Lung (tissue), 11 donors: ENCODE measurements at regions not wholly inside any gene's neighbourhood (a gene's known extent, or its start where the extent isn't known, plus 50 kb on each side); places are given as distances from the start of the nearest gene placed in this dataset.

Source experiments
- ATAC-seq: fragments of 200-7000 bp; cut with Tn5 transposase; one replicate; pipeline ENCODE4 v1.9.1; 2020; ENCODE audit warnings: moderate number of reproducible peaks; ENCODE audit not compliant: insufficient read depth, low FRiP score
- DNase-seq, 3 donors: peaks; one replicate each; pipeline ENCODE4 v3.0.0-alpha.2; 2013 to 2017
- H3K27ac ChIP-seq, 2 donors: one replicate each; pipeline ENCODE4 v1.5.1; 2013; ENCODE audit warnings: mild to moderate bottlenecking in 2 of 2, moderate library complexity in 2 of 2, control low read depth in 1 of 2, inconsistent platforms in 1 of 2, low read depth in 1 of 2, low read length in 1 of 2
- H3K27me3 ChIP-seq, 3 donors: one replicate each; pipeline ENCODE4 v1.5.1; 2013; ENCODE audit warnings: low read length in 2 of 3; ENCODE audit not compliant: control insufficient read depth in 3 of 3, insufficient read depth in 3 of 3
- H3K36me3 ChIP-seq, 4 donors: one replicate each; pipeline ENCODE4 v1.5.1; 2013; ENCODE audit warnings: low read length in 4 of 4, mild to moderate bottlenecking in 1 of 4, moderate library complexity in 1 of 4; ENCODE audit not compliant: control insufficient read depth in 4 of 4, insufficient read depth in 4 of 4
- H3K4me1 ChIP-seq, 5 donors: one replicate each; pipeline ENCODE4 v1.5.1; 2013; ENCODE audit warnings: low read length in 5 of 5, mild to moderate bottlenecking in 2 of 5, moderate library complexity in 1 of 5; ENCODE audit not compliant: control insufficient read depth in 5 of 5, insufficient read depth in 5 of 5
- H3K4me3 ChIP-seq: one replicate; pipeline ENCODE4 v1.5.1; 2013; ENCODE audit warnings: mild to moderate bottlenecking, control low read depth, moderate library complexity
- H3K9ac ChIP-seq, 2 donors: one replicate each; pipeline ENCODE4 v1.5.1; 2013; ENCODE audit warnings: low read length in 2 of 2, control low read depth in 1 of 2; ENCODE audit not compliant: insufficient read depth in 1 of 2
- H3K9me3 ChIP-seq, 4 donors: one replicate each; pipeline ENCODE4 v1.5.1; 2013; ENCODE audit warnings: low read length in 3 of 4, mild to moderate bottlenecking in 1 of 4, moderate library complexity in 1 of 4; ENCODE audit not compliant: control insufficient read depth in 4 of 4, insufficient read depth in 3 of 4
- WGBS, 2 donors: extraction: QIAGEN DNeasy Blood & Tissue Kit; methylation state at CpG; one replicate each; pipeline ENCODE4 v1.1.7; 2013; 5-methylcytosine and 5-hydroxymethylcytosine counted together
- TF ChIP-seq, protein P1 (sequence below): IDR thresholded peaks from 2 replicates; pipeline ENCODE4 v1.5.1; 2012; ENCODE audit warnings: mild to moderate bottlenecking; ENCODE audit errors: control extremely low read depth, extremely low read depth
- donor health status: control.
- donor health status: control.
- donor health status: Bipolar disorder and iron deficiency.
- donor health status: healthy.
- donor health status: DM: yes; HTN: yes; CAD: no.

DNA sequence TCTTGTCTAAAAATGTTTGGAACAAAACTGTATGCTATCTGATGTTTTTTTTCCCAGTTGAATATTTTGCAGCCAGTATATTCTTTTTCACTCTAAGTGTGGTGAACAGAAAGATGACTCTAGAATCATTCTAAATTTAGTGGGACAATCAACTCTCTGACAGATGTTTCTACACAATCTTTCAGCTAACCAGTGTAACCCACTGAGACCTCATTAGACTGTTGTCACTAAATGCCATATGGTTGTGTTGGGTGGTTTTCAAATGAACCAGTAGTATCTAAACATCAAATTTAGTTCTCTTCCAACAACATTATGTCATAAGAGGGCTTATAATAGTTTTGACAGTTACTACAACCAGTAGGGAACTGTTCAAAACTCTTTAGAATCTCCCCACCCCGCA, 129.6 kb upstream of the PRLR start:
- Histone ChIP-seq H3K27ac (no peak overlapping the region), H3K9ac (no peak overlapping the region)
- 81 to 89% methylated on average over 1 of the region's 1 CpG for WGBS, 2 donors

DNA sequence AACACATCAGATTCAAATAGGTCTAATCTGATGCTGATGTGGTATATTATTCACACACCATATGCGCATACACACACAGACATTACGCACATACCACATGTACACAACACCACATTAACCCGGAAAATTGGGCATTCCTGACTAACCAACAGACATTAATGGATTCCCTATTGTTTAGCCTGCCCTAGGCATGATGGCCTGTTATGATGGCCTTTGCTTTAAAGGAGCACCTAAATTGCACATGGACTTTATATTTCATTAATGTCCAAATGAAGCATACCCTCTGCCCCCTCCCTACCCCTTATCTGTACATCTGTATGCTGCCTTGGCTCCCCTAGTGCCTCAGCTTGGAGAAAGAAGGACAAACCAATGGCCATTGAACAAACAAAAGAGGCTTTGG, 127.7 kb upstream of the PRLR start:
- TF ChIP-seq, protein P1, sequence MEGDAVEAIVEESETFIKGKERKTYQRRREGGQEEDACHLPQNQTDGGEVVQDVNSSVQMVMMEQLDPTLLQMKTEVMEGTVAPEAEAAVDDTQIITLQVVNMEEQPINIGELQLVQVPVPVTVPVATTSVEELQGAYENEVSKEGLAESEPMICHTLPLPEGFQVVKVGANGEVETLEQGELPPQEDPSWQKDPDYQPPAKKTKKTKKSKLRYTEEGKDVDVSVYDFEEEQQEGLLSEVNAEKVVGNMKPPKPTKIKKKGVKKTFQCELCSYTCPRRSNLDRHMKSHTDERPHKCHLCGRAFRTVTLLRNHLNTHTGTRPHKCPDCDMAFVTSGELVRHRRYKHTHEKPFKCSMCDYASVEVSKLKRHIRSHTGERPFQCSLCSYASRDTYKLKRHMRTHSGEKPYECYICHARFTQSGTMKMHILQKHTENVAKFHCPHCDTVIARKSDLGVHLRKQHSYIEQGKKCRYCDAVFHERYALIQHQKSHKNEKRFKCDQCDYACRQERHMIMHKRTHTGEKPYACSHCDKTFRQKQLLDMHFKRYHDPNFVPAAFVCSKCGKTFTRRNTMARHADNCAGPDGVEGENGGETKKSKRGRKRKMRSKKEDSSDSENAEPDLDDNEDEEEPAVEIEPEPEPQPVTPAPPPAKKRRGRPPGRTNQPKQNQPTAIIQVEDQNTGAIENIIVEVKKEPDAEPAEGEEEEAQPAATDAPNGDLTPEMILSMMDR, result no peak
- Histone ChIP-seq H3K9ac (no peak overlapping the region), H3K4me1 (no peaks in the 10 kb centered on the region), H3K36me3 (no peaks in the 10 kb centered on the region), H3K9me3 (peaks cover 0 to 11% (median 0%) of the 10 kb centered on the region in 4 donors), H3K4me3 (no peak overlapping the region), H3K27me3 (no peaks in the 10 kb centered on the region), H3K27ac (no peak overlapping the region)
- WGBS, 2 donors, result 97 to 99% methylated on average over 3 of the region's 3 CpGs
- ATAC-seq, result no peak
- DNase-seq, result no peak

More for the DNA sequence above, 129.6 kb upstream of the PRLR start:
- no peaks in the 10 kb centered on the region for H3K36me3 ChIP-seq
- TF ChIP-seq, protein P1, result no peak
- no peaks in the 10 kb centered on the region for H3K27me3 ChIP-seq
- no peak overlapping the region for H3K4me3 ChIP-seq
- no peaks in the 10 kb centered on the region for H3K4me1 ChIP-seq
- H3K9me3 ChIP-seq, result no peaks in the 10 kb centered on the region
- DNase-seq (no peak), ATAC-seq (no peak)

DNA sequence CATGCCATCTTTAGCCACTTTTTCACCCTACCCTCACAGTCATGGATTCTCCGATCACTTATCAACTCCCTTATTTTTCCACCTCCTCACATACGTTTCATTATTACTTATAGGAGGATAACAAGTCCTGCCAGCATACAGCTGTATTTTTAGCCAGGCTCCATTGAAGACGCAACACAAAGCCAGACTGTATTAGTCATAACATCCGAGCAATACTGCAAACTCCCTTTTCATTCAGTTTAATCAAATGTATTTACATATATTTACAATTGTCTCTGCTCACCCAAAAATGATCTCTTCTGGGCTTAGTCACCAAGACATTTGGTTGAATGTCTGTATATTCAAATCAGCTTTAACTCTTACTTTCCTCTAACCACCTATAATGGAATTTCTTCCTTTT, 126.4 kb upstream of the PRLR start:
- H3K9ac ChIP-seq, result no peak overlapping the region
- peaks cover 0 to 11% (median 0%) of the 10 kb centered on the region in 4 donors for H3K9me3 ChIP-seq
- no peak for ATAC-seq
- TF ChIP-seq, protein P1, result no peak
- H3K4me1 ChIP-seq, result no peaks in the 10 kb centered on the region
- H3K4me3 ChIP-seq, result no peak overlapping the region
- no peaks in the 10 kb centered on the region for H3K36me3 ChIP-seq
- H3K27ac ChIP-seq, result no peak overlapping the region
- 92 to 93% methylated on average over 4 of the region's 4 CpGs for WGBS, 2 donors
- no peak for DNase-seq
- H3K27me3 ChIP-seq, result no peaks in the 10 kb centered on the region

DNA sequence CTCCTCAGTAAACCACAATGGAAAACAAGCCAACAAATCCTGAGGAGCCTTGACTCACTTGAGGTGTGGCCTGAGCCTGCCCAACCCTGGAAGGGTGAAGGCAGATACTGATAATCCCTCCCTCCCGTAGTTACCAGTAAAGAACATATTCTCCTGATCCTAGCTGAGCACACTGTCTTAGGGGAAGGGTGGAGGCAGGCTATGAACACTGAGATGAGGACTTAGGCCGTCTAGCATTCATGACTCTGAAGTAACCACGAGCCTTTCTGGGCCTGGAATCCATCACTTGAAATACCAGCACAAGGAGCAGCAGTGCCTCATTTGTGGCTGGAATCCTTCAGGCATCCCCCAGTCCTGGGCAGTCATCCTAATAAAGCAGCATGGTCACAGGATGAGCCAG, 124.5 kb upstream of the PRLR start:
- H3K27me3 ChIP-seq, result no peaks in the 10 kb centered on the region
- DNase-seq (no peak), ATAC-seq (no peak)
- TF ChIP-seq, protein P1, result no peak
- no peak overlapping the region for H3K4me3 ChIP-seq
- no peak overlapping the region for H3K27ac ChIP-seq
- H3K36me3 ChIP-seq, result no peaks in the 10 kb centered on the region
- 53 to 66% methylated on average over 3 of the region's 3 CpGs for WGBS, 2 donors
- H3K9me3 ChIP-seq, result peaks cover 0 to 11% (median 0%) of the 10 kb centered on the region in 4 donors
- no peaks in the 10 kb centered on the region for H3K4me1 ChIP-seq
- no peak overlapping the region for H3K9ac ChIP-seq
